Right lobe of liver (tissue), 6 donors: ENCODE measurements at regions not wholly inside any gene's neighbourhood (a gene's known extent, or its start where the extent isn't known, plus 50 kb on each side); places are given as distances from the start of the nearest gene placed in this dataset.

Experiments
- ATAC-seq, 4 donors: fragments of 200-7000 bp; cut with Tn5 transposase; one replicate each; pipeline ENCODE4 v1.9.1; 2020; ENCODE audit warnings: mild to moderate bottlenecking in 4 of 4, moderate library complexity in 4 of 4
- DNase-seq, 3 donors: peaks; one replicate each; pipeline ENCODE4 v3.0.0-alpha.2; 2020
- H3K27ac ChIP-seq, 3 donors: fragments of 200-600 bp; one replicate each; pipeline ENCODE4 v1.8.0; 2022
- H3K27me3 ChIP-seq, 2 donors: fragments of 200-600 bp; one replicate each; pipeline ENCODE4 v1.8.0; 2022
- H3K36me3 ChIP-seq, 4 donors: fragments of 200-600 bp; sonication (generic) in 1 of 4; one replicate each; pipeline versions ENCODE4 v1.5.1 to v1.8.0; 2017 to 2022; ENCODE audit warnings: control low read depth in 1 of 4
- H3K4me1 ChIP-seq, 4 donors: fragments of 200-600 bp; sonication (generic) in 1 of 4; one replicate each; pipeline versions ENCODE4 v1.5.1 to v1.8.0; 2017 to 2022; ENCODE audit warnings: control low read depth in 1 of 4
- H3K4me3 ChIP-seq, 3 donors: fragments of 200-600 bp; one replicate each; pipeline ENCODE4 v1.8.0; 2022
- H3K9me3 ChIP-seq, 4 donors: fragments of 200-600 bp; sonication (generic) in 1 of 4; one replicate each; pipeline versions ENCODE4 v1.5.1 to v1.8.0; 2017 to 2022; ENCODE audit warnings: control low read depth in 1 of 4
- CTCF ChIP-seq, 4 donors: fragments of 200-600 bp in 3 of 4; fragments of 450-650 bp in 1 of 4; IDR thresholded peaks; one replicate each; pipeline versions ENCODE4 v1.5.1 to v1.8.0; 2016 to 2022; ENCODE audit warnings: antibody characterized with exemption in 4 of 4, mild to moderate bottlenecking in 2 of 4
- POLR2A ChIP-seq: fragments of 450-650 bp; IDR thresholded peaks from one replicate; pipeline ENCODE4 v1.6.1; 2017; ENCODE audit warnings: antibody characterized with exemption, mild to moderate bottlenecking
- WGBS: methylation state at CpG from one replicate; pipeline ENCODE4 v1.1.6; 2018; ENCODE audit warnings: low coverage, low lambda C conversion rate; ENCODE audit not compliant: insufficient coverage; ENCODE audit errors: missing lambda C conversion rate; 5-methylcytosine and 5-hydroxymethylcytosine counted together
- intact Hi-C, 2 donors: fragments of 100-400 bp; cut with DNase I; formaldehyde crosslinking; loops; one replicate each; pipeline versions ENCODE4 v1.11.2 to v1.14.1; 2022
- donor health status: DM: no; HTN: yes; CAD: no.
- donor health status: DM: no; HTN: no; CAD: no.
- donor health status: DM: no; HTN: no; CAD: no.
- donor health status: DM: no; HTN: yes; CAD: no.
- donor health status: DM: no; HTN: yes; CAD: no.

GRCh38 chr1:244313346-244313745 lies 138.4 kb downstream of the ADSS2 start:
- H3K9me3 ChIP-seq, result no peaks in the 10 kb centered on the region
- H3K27me3 ChIP-seq, result no peaks in the 10 kb centered on the region
- ATAC-seq (no peak), DNase-seq (no peak)
- H3K4me3 ChIP-seq, result no peak overlapping the region
- H3K27ac ChIP-seq, result no peak overlapping the region
- 77% methylated on average over 5 of the region's 9 CpGs for WGBS
- intact Hi-C loops, result no loop called here
- no peaks in the 10 kb centered on the region for H3K4me1 ChIP-seq
- TF ChIP-seq CTCF (IDR thresholded peaks at IDR 0.05), result no peak
- no peak for TF ChIP-seq POLR2A
- no peaks in the 10 kb centered on the region for H3K36me3 ChIP-seq

- DNase-seq (no peak), ATAC-seq (peak in 2 of 4 donors; percentile 29 to 46)
- Histone ChIP-seq H3K36me3 (no peaks in the 10 kb centered on the region), H3K9me3 (no peaks in the 10 kb centered on the region), H3K4me1 (no peaks in the 10 kb centered on the region), H3K27ac (no peak overlapping the region), H3K27me3 (no peaks in the 10 kb centered on the region), H3K4me3 (no peak overlapping the region)
- TF ChIP-seq POLR2A (no peak), CTCF (IDR thresholded peaks at IDR 0.05) (no peak)
- intact Hi-C loops, result no loop called here
- WGBS, result 47% methylated on average over 8 of the region's 8 CpGs
These were observed 136.7 kb downstream of the ADSS2 start for GRCh38 chr1:244314921-244315559.

- TF ChIP-seq CTCF (IDR thresholded peaks at IDR 0.05) (no peak), POLR2A (no peak)
- H3K9me3 ChIP-seq, result no peaks in the 10 kb centered on the region
These were observed 135.7 kb downstream of the ADSS2 start for GRCh38 chr1:244315996-244316395.

DNA sequence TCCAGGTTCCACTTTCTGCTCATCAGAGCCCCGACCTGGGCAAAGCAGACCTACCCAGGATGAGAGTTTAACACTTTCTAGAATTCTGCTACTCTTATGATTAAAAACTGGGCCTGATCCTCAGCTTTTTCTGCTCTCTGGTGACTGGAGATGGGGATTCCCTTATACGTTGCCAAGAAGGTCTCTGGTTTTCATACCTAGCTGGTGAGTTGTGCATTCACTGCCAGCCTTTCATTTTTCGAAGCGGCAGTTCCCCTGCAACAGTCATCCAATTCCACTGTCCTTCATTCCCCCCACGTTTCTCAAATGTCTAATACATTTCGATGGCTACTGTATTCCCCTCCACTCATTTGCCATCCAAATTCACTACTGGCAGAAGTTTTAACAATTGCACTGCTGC lies 135.3 kb downstream of the ADSS2 start:
- 85% methylated on average over 6 of the region's 6 CpGs for WGBS
- no peaks in the 10 kb centered on the region for H3K27me3 ChIP-seq
- TF ChIP-seq POLR2A (no peak), CTCF (IDR thresholded peaks at IDR 0.05) (no peak)
- no peak for DNase-seq
- intact Hi-C loops, result no loop called here
- H3K9me3 ChIP-seq, result no peaks in the 10 kb centered on the region
- no peaks in the 10 kb centered on the region for H3K4me1 ChIP-seq
- H3K4me3 ChIP-seq, result no peak overlapping the region
- no peak overlapping the region for H3K27ac ChIP-seq
- H3K36me3 ChIP-seq, result no peaks in the 10 kb centered on the region
- ATAC-seq, result no peak

More at GRCh38 chr1:244315996-244316395, 135.7 kb downstream of the ADSS2 start:
- Histone ChIP-seq H3K4me3 (no peak overlapping the region), H3K4me1 (no peaks in the 10 kb centered on the region), H3K27ac (no peak overlapping the region), H3K27me3 (no peaks in the 10 kb centered on the region), H3K36me3 (no peaks in the 10 kb centered on the region)
- ATAC-seq (no peak), DNase-seq (no peak)
- 90% methylated on average over 2 of the region's 4 CpGs for WGBS
- intact Hi-C loops, result no loop called here
